WTC11 (cell line): ENCODE measurements at regions not wholly inside any gene's neighbourhood (a gene's known extent, or its start where the extent isn't known, plus 50 kb on each side); places are given as distances from the start of the nearest gene placed in this dataset.

Source experiments
- ATAC-seq: fragments of 200-7000 bp; cut with Tn5 transposase; 2 replicates; pipeline ENCODE4 v1.10.0; 2021; ENCODE audit warnings: mild to moderate bottlenecking, moderate library complexity
- CTCF ChIA-PET: fragments of 300-600 bp; sonication (Branson Sonifier 250); formaldehyde crosslinking; loops from one replicate; lab custom pipeline; 2021; ENCODE audit warnings: antibody characterized with exemption; lab: Charles Lee
- POLR2A ChIA-PET: fragments of 350-600 bp; sonication (Branson Sonifier 250); formaldehyde crosslinking; loops from one replicate; lab custom pipeline; 2021; ENCODE audit warnings: antibody characterized with exemption; lab: Charles Lee
- DNase-seq: peaks from one replicate; pipeline ENCODE4 v3.0.0; 2021; ENCODE audit warnings: low spot score
- H3K27ac Mint-ChIP-seq: 2 replicates; pipeline ENCODE4 v1.8.0; 2021; ENCODE audit warnings: mixed read lengths
- H3K27me3 Mint-ChIP-seq: 2 replicates; pipeline ENCODE4 v1.8.0; 2021; ENCODE audit warnings: low read depth, mild to moderate bottlenecking, moderate library complexity, mixed read lengths
- H3K36me3 Mint-ChIP-seq: 2 replicates; pipeline ENCODE4 v1.8.0; 2021; ENCODE audit warnings: mixed read lengths
- H3K4me1 Mint-ChIP-seq: 2 replicates; pipeline ENCODE4 v1.8.0; 2022; ENCODE audit warnings: mixed read lengths
- H3K4me3 Mint-ChIP-seq: 2 replicates; pipeline ENCODE4 v1.8.0; 2021; ENCODE audit warnings: mild to moderate bottlenecking, moderate library complexity, mixed read lengths
- H3K9me3 Mint-ChIP-seq: 2 replicates; pipeline ENCODE4 v1.8.0; 2021; ENCODE audit warnings: mixed read lengths
- ATF3 ChIP-seq: sonication (generic); formaldehyde crosslinking; conservative IDR thresholded peaks from 2 replicates; pipeline ENCODE4 v1.8.1; 2022; ENCODE audit warnings: mild to moderate bottlenecking, missing genetic modification reagents
- EMX1 ChIP-seq: fragments of 250-450 bp; sonication (Bioruptor Pico); IDR thresholded peaks from 2 replicates; pipeline ENCODE4 v1.8.0; 2021; ENCODE audit warnings: mild to moderate bottlenecking
- GABPB1 ChIP-seq: sonication (generic); formaldehyde crosslinking; IDR thresholded peaks from 2 replicates; pipeline ENCODE4 v1.8.1; 2023; ENCODE audit warnings: mild to moderate bottlenecking, missing genetic modification reagents
- HMGA2 ChIP-seq: fragments of 250-450 bp; sonication (Bioruptor Pico); IDR thresholded peaks from 2 replicates; pipeline ENCODE4 v1.4.0; 2021; ENCODE audit warnings: mild to moderate bottlenecking, moderate library complexity
- IRF2 ChIP-seq: sonication (generic); formaldehyde crosslinking; IDR thresholded peaks from 2 replicates; pipeline ENCODE4 v1.8.0; 2022; ENCODE audit warnings: low read depth, missing genetic modification reagents, borderline replicate concordance
- JUN ChIP-seq: sonication (generic); formaldehyde crosslinking; IDR thresholded peaks from 2 replicates; pipeline ENCODE4 v1.8.0; 2023; ENCODE audit warnings: mild to moderate bottlenecking, missing genetic modification reagents
- MLX ChIP-seq: sonication (generic); formaldehyde crosslinking; IDR thresholded peaks from 2 replicates; pipeline ENCODE4 v1.8.1; 2023; ENCODE audit warnings: mild to moderate bottlenecking, missing genetic modification reagents, moderate library complexity
- NFE2L1 ChIP-seq: sonication (generic); formaldehyde crosslinking; IDR thresholded peaks from 2 replicates; pipeline ENCODE4 v1.8.1; 2023; ENCODE audit warnings: missing genetic modification reagents
- RORB ChIP-seq: fragments of 250-450 bp; sonication (Bioruptor Pico); IDR thresholded peaks from 2 replicates; pipeline ENCODE4 v1.9.0; 2021; ENCODE audit warnings: mild to moderate bottlenecking
- SMAD3 ChIP-seq: sonication (generic); formaldehyde crosslinking; IDR thresholded peaks from 2 replicates; pipeline ENCODE4 v1.8.0; 2022; ENCODE audit warnings: missing genetic modification reagents, mild to moderate bottlenecking, borderline replicate concordance
- TCF7 ChIP-seq: sonication (generic); formaldehyde crosslinking; IDR thresholded peaks from 2 replicates; pipeline ENCODE4 v1.8.0; 2022; ENCODE audit warnings: mild to moderate bottlenecking, low read depth, missing genetic modification reagents, moderate library complexity
- TEAD1 ChIP-seq: sonication (generic); formaldehyde crosslinking; IDR thresholded peaks from 2 replicates; pipeline ENCODE4 v1.8.0; 2022; ENCODE audit warnings: mild to moderate bottlenecking, missing genetic modification reagents
- ZNF219 ChIP-seq: sonication (generic); formaldehyde crosslinking; IDR thresholded peaks from 2 replicates; pipeline ENCODE4 v1.8.0; 2023; ENCODE audit warnings: missing genetic modification reagents, mild to moderate bottlenecking, borderline replicate concordance
- ZNF423 ChIP-seq: fragments of 250-450 bp; sonication (Bioruptor Pico); IDR thresholded peaks from 2 replicates; pipeline ENCODE4 v2.1.2; 2022; ENCODE audit warnings: mild to moderate bottlenecking, moderate library complexity
- TF ChIP-seq, protein P1 (sequence below): sonication (generic); formaldehyde crosslinking; IDR thresholded peaks from 2 replicates; pipeline ENCODE4 v1.8.0; 2022; ENCODE audit warnings: missing genetic modification reagents
- TF ChIP-seq, protein P2 (sequence below): sonication (generic); formaldehyde crosslinking; IDR thresholded peaks from 2 replicates; pipeline ENCODE4 v1.8.1; 2023; ENCODE audit warnings: mild to moderate bottlenecking, missing genetic modification reagents

GRCh38 chr12:93243689-93244513 is 133.8 kb upstream of the NUDT4 start:
- DNase-seq (no peak), ATAC-seq (no peak)
- H3K27me3 Mint-ChIP-seq: no peaks in the 10 kb centered on the region
- ChIA-PET POLR2A (no interaction called here), CTCF (interaction anchor here (0.5 kb wide), 1 partner anchor 17 kb away, joined by 4 read pairs; no protein-coding TSS in a partner anchor)
- TF ChIP-seq GABPB1 (CRISPR knock-in tag) (peak; percentile 90), MLX (no peak)
- TF ChIP-seq, protein P1, sequence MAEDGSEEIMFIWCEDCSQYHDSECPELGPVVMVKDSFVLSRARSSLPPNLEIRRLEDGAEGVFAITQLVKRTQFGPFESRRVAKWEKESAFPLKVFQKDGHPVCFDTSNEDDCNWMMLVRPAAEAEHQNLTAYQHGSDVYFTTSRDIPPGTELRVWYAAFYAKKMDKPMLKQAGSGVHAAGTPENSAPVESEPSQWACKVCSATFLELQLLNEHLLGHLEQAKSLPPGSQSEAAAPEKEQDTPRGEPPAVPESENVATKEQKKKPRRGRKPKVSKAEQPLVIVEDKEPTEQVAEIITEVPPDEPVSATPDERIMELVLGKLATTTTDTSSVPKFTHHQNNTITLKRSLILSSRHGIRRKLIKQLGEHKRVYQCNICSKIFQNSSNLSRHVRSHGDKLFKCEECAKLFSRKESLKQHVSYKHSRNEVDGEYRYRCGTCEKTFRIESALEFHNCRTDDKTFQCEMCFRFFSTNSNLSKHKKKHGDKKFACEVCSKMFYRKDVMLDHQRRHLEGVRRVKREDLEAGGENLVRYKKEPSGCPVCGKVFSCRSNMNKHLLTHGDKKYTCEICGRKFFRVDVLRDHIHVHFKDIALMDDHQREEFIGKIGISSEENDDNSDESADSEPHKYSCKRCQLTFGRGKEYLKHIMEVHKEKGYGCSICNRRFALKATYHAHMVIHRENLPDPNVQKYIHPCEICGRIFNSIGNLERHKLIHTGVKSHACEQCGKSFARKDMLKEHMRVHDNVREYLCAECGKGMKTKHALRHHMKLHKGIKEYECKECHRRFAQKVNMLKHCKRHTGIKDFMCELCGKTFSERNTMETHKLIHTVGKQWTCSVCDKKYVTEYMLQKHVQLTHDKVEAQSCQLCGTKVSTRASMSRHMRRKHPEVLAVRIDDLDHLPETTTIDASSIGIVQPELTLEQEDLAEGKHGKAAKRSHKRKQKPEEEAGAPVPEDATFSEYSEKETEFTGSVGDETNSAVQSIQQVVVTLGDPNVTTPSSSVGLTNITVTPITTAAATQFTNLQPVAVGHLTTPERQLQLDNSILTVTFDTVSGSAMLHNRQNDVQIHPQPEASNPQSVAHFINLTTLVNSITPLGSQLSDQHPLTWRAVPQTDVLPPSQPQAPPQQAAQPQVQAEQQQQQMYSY (CRISPR knock-in tag): no peak
- H3K4me1 Mint-ChIP-seq: peaks cover 17% of the 10 kb centered on the region
- H3K4me3 Mint-ChIP-seq: no peak overlapping the region
- peaks cover 19% of the 10 kb centered on the region for H3K9me3 Mint-ChIP-seq
- H3K27ac Mint-ChIP-seq: no peak overlapping the region
- peaks cover 14% of the 10 kb centered on the region for H3K36me3 Mint-ChIP-seq

DNA sequence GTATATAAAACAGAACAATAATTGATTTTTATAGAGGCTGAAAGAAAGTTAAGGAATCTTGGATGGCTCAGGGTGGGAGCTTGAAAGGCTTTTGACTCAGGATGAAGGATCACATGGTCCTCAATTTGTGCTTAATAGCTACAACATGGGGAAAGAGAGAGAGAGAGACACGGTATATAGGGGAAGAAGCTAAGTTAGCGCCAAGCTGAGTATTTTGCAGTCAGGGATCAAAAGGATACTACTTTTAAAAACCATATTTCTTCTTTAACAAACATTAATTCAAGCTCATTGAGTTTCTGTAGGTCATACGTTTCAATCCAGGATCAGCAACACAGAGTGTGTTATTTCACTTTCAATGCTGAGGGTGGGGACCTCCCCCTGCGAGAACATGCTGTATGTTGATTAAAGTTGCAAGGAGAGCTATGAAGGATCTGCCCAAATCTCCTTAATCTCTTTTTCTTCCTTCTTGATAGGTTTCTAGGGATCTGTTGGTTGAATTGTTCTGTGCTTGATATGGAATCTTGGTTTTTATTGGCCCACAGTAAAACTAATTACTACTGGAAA is 133.1 kb upstream of the NUDT4 start:
- TF ChIP-seq RORB (CRISPR knock-in tag) (no peak), NFE2L1 (CRISPR knock-in tag) (no peak)
- Mint-ChIP-seq H3K36me3 (peaks cover 9% of the 10 kb centered on the region), H3K9me3 (peaks cover 14% of the 10 kb centered on the region), H3K4me3 (no peak overlapping the region), H3K27ac (no peak overlapping the region), H3K4me1 (peaks cover 17% of the 10 kb centered on the region), H3K27me3 (no peaks in the 10 kb centered on the region)
- ChIA-PET CTCF (interaction anchor here (0.5 kb wide), 1 partner anchor 16 kb away, joined by 4 read pairs; no protein-coding TSS in a partner anchor), POLR2A (no interaction called here)
- ATAC-seq: no peak
- no peak for DNase-seq

DNA sequence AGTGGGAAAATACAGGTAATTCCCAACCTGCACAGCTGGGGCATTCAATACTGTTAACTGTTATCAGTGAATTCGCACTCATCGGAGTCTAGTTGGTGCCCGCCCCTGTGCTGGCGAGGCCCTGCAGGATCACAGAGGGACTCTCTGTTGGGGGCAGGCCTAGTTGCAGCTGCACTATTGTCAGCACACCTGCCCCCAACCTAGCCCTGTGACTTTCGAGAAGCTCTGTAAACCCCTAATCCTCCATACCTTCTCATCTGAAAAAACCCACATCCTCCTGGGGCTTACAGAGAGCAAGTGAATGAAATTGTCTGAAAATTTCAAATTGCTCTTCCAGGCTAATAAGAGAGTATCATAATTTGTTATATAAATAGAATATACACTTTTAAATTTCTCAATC is 132.2 kb upstream of the NUDT4 start:
- no peak for DNase-seq
- ATAC-seq: peak; percentile 55
- no peak overlapping the region for H3K27ac Mint-ChIP-seq
- peaks cover 17% of the 10 kb centered on the region for H3K4me1 Mint-ChIP-seq
- no peaks in the 10 kb centered on the region for H3K27me3 Mint-ChIP-seq
- ChIA-PET POLR2A (no interaction called here), CTCF (no interaction called here)
- no peak overlapping the region for H3K4me3 Mint-ChIP-seq
- no peaks in the 10 kb centered on the region; the same call in 1 of the 2 replicates for H3K36me3 Mint-ChIP-seq
- TF ChIP-seq ZNF423 (CRISPR knock-in tag) (peak; percentile 69), TCF7 (CRISPR knock-in tag) (no peak)
- H3K9me3 Mint-ChIP-seq: peaks cover 4% of the 10 kb centered on the region

- H3K27me3 Mint-ChIP-seq: no peaks in the 10 kb centered on the region
- no peak overlapping the region for H3K27ac Mint-ChIP-seq
- peaks cover 2% of the 10 kb centered on the region; the same call in 1 of the 2 replicates for H3K36me3 Mint-ChIP-seq
- no peak for TF ChIP-seq IRF2
- no peak overlapping the region for H3K4me3 Mint-ChIP-seq
- ATAC-seq: no peak
- H3K9me3 Mint-ChIP-seq: peaks cover 10% of the 10 kb centered on the region
- DNase-seq: no peak
- POLR2A ChIA-PET: no interaction called here
- CTCF ChIA-PET: no interaction called here
- H3K4me1 Mint-ChIP-seq: peaks cover 11% of the 10 kb centered on the region
Observed at GRCh38 chr12:93247313-93247991, 130.3 kb upstream of the NUDT4 start.

- H3K9me3 Mint-ChIP-seq: peaks cover 43% of the 10 kb centered on the region
- no peak overlapping the region for H3K4me3 Mint-ChIP-seq
- ChIA-PET CTCF (no interaction called here), POLR2A (no interaction called here)
- H3K4me1 Mint-ChIP-seq: no peaks in the 10 kb centered on the region
- no peaks in the 10 kb centered on the region for H3K27me3 Mint-ChIP-seq
- peaks cover 29% of the 10 kb centered on the region for H3K36me3 Mint-ChIP-seq
- DNase-seq (no peak), ATAC-seq (no peak)
- H3K27ac Mint-ChIP-seq: no peak overlapping the region
- no peak for TF ChIP-seq TEAD1 (CRISPR knock-in tag)
- TF ChIP-seq, protein P2, sequence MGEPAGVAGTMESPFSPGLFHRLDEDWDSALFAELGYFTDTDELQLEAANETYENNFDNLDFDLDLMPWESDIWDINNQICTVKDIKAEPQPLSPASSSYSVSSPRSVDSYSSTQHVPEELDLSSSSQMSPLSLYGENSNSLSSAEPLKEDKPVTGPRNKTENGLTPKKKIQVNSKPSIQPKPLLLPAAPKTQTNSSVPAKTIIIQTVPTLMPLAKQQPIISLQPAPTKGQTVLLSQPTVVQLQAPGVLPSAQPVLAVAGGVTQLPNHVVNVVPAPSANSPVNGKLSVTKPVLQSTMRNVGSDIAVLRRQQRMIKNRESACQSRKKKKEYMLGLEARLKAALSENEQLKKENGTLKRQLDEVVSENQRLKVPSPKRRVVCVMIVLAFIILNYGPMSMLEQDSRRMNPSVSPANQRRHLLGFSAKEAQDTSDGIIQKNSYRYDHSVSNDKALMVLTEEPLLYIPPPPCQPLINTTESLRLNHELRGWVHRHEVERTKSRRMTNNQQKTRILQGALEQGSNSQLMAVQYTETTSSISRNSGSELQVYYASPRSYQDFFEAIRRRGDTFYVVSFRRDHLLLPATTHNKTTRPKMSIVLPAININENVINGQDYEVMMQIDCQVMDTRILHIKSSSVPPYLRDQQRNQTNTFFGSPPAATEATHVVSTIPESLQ (CRISPR knock-in tag): no peak
- no peak for TF ChIP-seq ZNF219 (CRISPR knock-in tag)
- no peak for TF ChIP-seq EMX1 (CRISPR knock-in tag)
- TF ChIP-seq ATF3: no peak
- TF ChIP-seq SMAD3 (CRISPR knock-in tag): no peak
- TF ChIP-seq TCF7 (CRISPR knock-in tag): no peak
- no peak for TF ChIP-seq HMGA2 (CRISPR knock-in tag)
- TF ChIP-seq JUN (CRISPR knock-in tag): no peak
Observed at GRCh38 chr12:93252221-93252620, 125.5 kb upstream of the NUDT4 start.
